IPS-20b (cell line): ENCODE measurements at regions not wholly inside any gene's neighbourhood (a gene's known extent, or its start where the extent isn't known, plus 50 kb on each side); places are given as distances from the start of the nearest gene placed in this dataset.

Experiments used
- H3K27ac ChIP-seq: one replicate; pipeline ENCODE4 v1.5.1; 2013; ENCODE audit warnings: low read length
- H3K27me3 ChIP-seq: 2 replicates; pipeline ENCODE4 v1.6.1; 2013; ENCODE audit warnings: mild to moderate bottlenecking, low read length, inconsistent platforms; ENCODE audit not compliant: insufficient read depth
- H3K36me3 ChIP-seq: 2 replicates; pipeline ENCODE4 v1.6.1; 2013; ENCODE audit warnings: low read depth, mild to moderate bottlenecking, inconsistent platforms, low read length, moderate library complexity; ENCODE audit not compliant: insufficient read depth
- H3K4me1 ChIP-seq: 2 replicates; pipeline ENCODE4 v1.6.1; 2013; ENCODE audit warnings: mild to moderate bottlenecking, control low read depth, inconsistent platforms, low read length, moderate library complexity; ENCODE audit not compliant: insufficient read depth
- H3K4me3 ChIP-seq: 2 replicates; pipeline ENCODE4 v1.5.1; 2013; ENCODE audit warnings: mild to moderate bottlenecking, low read length, inconsistent platforms
- H3K9ac ChIP-seq: 2 replicates; pipeline ENCODE4 v1.6.1; 2013; ENCODE audit warnings: low read depth, mild to moderate bottlenecking, inconsistent platforms, low read length, moderate library complexity
- H3K9me3 ChIP-seq: 2 replicates; pipeline ENCODE4 v1.6.1; 2013; ENCODE audit warnings: mild to moderate bottlenecking, low read depth, low read length, inconsistent platforms; ENCODE audit not compliant: insufficient read depth

DNA sequence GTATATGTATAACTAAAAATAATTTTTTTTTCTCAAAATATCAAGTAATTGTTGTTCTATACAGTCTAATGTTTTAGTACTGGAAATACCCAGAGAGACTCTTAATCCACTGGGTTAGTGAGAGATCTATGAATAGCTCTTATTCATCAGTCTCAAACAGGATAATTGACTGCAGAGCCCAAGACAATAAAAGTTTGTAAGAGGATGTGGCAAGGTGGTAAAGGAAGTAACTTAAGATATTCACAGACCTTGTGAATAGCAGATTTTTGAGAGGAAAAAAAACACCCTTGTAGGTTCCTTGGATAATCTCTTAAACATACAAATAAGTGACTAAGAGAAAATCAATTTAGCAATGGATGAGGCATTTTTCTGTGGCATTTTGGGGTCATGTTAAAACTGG, 210.9 kb upstream of the FAM241A start:
- no peaks in the 10 kb centered on the region for H3K27me3 ChIP-seq
- H3K36me3 ChIP-seq, result no peaks in the 10 kb centered on the region
- no peaks in the 10 kb centered on the region for H3K9me3 ChIP-seq
- no peak overlapping the region for H3K27ac ChIP-seq
- no peak overlapping the region for H3K4me3 ChIP-seq
- H3K4me1 ChIP-seq, result no peaks in the 10 kb centered on the region
- H3K9ac ChIP-seq, result no peak overlapping the region

GRCh38 chr4:111937368-111937767, 207.9 kb upstream of the FAM241A start:
- no peak overlapping the region for H3K27ac ChIP-seq
- no peak overlapping the region for H3K4me3 ChIP-seq
- H3K9me3 ChIP-seq, result no peaks in the 10 kb centered on the region
- no peaks in the 10 kb centered on the region for H3K27me3 ChIP-seq
- H3K36me3 ChIP-seq, result no peaks in the 10 kb centered on the region
- H3K9ac ChIP-seq, result no peak overlapping the region
- no peaks in the 10 kb centered on the region for H3K4me1 ChIP-seq

DNA sequence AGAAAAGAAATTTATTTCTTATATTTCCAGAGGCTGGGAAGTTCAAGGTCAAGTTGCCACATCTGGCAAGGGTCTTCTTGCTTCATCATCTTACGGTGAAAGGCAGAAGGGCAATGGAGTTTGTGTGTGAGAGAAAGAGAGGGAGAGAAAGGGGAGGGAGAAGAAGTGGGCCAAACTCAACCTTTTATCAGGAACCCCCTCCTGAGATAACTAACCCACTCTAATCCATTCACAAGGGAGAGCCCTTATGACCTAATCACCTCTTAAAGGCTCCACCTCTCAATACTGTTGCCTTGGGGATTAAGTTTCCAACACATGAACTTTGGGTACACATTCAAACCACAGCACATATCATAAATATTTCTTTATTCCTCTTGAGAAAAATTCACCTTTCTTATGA, 203.3 kb upstream of the FAM241A start:
- Histone ChIP-seq H3K9me3 (no peaks in the 10 kb centered on the region), H3K36me3 (no peaks in the 10 kb centered on the region), H3K27ac (no peak overlapping the region), H3K4me1 (no peaks in the 10 kb centered on the region), H3K9ac (no peak overlapping the region), H3K4me3 (no peak overlapping the region), H3K27me3 (no peaks in the 10 kb centered on the region)

GRCh38 chr4:111943796-111944203, 201.5 kb upstream of the FAM241A start:
- Histone ChIP-seq H3K4me3 (no peak overlapping the region), H3K36me3 (no peaks in the 10 kb centered on the region), H3K4me1 (no peaks in the 10 kb centered on the region), H3K9ac (no peak overlapping the region), H3K9me3 (no peaks in the 10 kb centered on the region), H3K27ac (no peak overlapping the region), H3K27me3 (no peaks in the 10 kb centered on the region)

DNA sequence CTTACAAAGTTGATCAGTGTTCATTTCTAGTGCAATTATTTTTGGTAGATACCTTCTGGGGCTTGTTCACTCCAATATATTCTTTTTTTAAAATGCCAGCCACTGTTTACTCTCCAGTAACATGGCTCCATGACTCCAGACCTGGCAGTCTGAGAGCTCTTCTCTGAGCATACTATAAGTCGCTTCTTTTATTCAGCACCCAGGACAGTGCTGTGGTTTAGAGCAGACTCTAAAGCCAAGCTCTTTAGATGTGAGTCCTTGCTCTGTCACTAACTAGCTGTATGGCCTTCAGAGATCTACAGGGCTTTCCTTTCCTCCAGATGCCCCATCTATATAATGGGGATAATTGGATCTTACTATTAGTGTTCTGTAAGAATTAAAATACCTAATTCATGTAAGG, 200.2 kb upstream of the FAM241A start:
- Histone ChIP-seq H3K9ac (no peak overlapping the region), H3K36me3 (no peaks in the 10 kb centered on the region), H3K4me3 (no peak overlapping the region), H3K27ac (no peak overlapping the region), H3K27me3 (no peaks in the 10 kb centered on the region), H3K4me1 (no peaks in the 10 kb centered on the region), H3K9me3 (no peaks in the 10 kb centered on the region)

DNA sequence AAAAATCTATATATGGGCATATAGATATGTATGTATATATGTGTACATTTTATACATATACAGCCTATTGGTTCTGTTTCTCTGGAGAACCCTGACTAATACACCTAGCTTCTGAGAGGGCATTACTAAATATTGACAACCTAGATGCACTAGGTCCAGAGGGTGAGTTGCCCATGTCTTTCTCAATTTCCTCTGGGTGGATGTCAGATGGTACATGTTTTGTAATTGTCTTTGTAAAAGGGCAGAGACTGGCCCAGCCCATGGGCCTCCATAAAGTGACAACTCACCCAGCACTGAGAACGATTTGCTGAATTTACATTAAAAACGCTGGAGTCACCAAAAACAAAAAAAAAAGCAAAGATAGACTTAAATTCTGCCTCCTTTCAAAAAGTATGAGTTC, 198.5 kb upstream of the FAM241A start:
- H3K4me1 ChIP-seq, result no peaks in the 10 kb centered on the region
- H3K27ac ChIP-seq, result no peak overlapping the region

GRCh38 chr4:111952688-111953087, 192.6 kb upstream of the FAM241A start:
- H3K36me3 ChIP-seq, result no peaks in the 10 kb centered on the region

More for the DNA sequence above, 198.5 kb upstream of the FAM241A start:
- no peak overlapping the region for H3K9ac ChIP-seq
- no peak overlapping the region for H3K4me3 ChIP-seq
- no peaks in the 10 kb centered on the region for H3K9me3 ChIP-seq
- H3K36me3 ChIP-seq, result no peaks in the 10 kb centered on the region
- no peaks in the 10 kb centered on the region for H3K27me3 ChIP-seq

DNA sequence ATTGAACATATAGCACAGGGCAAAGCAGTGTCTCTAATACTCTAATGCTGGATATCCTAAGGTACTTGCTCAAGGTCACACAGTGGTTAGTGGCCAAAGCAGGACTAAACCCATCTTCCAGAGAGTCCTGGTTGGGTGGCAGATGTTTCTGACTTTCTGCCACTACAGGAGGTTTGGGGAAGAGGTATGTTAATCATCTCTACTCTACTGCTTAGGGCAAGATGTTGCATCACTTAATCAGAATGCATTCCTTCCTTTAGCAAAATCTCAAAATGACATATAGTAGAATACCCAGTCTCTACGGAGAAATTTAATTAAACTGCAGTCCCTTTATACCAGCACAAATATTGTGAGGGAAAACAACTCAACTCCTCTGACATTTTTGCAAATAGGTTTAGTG, 190.7 kb upstream of the FAM241A start:
- H3K9ac ChIP-seq, result no peak overlapping the region
- no peaks in the 10 kb centered on the region for H3K27me3 ChIP-seq
- H3K36me3 ChIP-seq, result no peaks in the 10 kb centered on the region
- H3K27ac ChIP-seq, result no peak overlapping the region
- no peaks in the 10 kb centered on the region for H3K4me1 ChIP-seq
- no peaks in the 10 kb centered on the region for H3K9me3 ChIP-seq
- no peak overlapping the region for H3K4me3 ChIP-seq

More at GRCh38 chr4:111952688-111953087, 192.6 kb upstream of the FAM241A start:
- Histone ChIP-seq H3K27me3 (no peaks in the 10 kb centered on the region), H3K4me1 (no peaks in the 10 kb centered on the region), H3K9me3 (no peaks in the 10 kb centered on the region), H3K27ac (no peak overlapping the region), H3K9ac (no peak overlapping the region), H3K4me3 (no peak overlapping the region)

- H3K4me1 ChIP-seq, result no peaks in the 10 kb centered on the region
- H3K4me3 ChIP-seq, result no peak overlapping the region
- H3K9ac ChIP-seq, result no peak overlapping the region
- no peak overlapping the region for H3K27ac ChIP-seq
- H3K9me3 ChIP-seq, result no peaks in the 10 kb centered on the region
- no peaks in the 10 kb centered on the region for H3K27me3 ChIP-seq
- H3K36me3 ChIP-seq, result no peaks in the 10 kb centered on the region
Observed at GRCh38 chr4:111955001-111955400, 190.3 kb upstream of the FAM241A start.

- H3K9ac ChIP-seq, result no peak overlapping the region
- H3K9me3 ChIP-seq, result no peaks in the 10 kb centered on the region
- no peaks in the 10 kb centered on the region for H3K4me1 ChIP-seq
- no peaks in the 10 kb centered on the region for H3K27me3 ChIP-seq
- H3K36me3 ChIP-seq, result no peaks in the 10 kb centered on the region
- H3K4me3 ChIP-seq, result no peak overlapping the region
- H3K27ac ChIP-seq, result no peak overlapping the region
Observed at GRCh38 chr4:111957116-111957515, 188.1 kb upstream of the FAM241A start.

DNA sequence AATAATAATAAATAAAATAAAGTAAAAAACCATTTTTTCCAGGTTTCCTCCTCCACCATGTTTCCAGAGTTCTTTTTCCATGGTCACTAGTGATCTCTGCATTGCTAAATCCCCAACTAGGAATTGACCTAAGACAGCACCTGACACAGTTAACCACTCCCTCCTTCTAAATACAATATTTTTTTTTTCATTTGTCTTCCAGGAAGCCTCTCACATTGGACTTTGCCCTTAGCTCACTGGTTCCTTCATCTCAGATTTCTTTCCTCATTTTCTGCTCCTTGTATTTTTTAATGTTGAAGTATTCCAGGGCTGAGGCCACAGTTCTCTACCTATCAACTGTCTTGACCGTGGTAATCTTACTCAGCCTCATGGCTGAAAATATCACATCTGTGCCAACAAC, 187.3 kb upstream of the FAM241A start:
- no peaks in the 10 kb centered on the region for H3K9me3 ChIP-seq
- H3K4me3 ChIP-seq, result no peak overlapping the region
- H3K27ac ChIP-seq, result no peak overlapping the region
- H3K27me3 ChIP-seq, result no peaks in the 10 kb centered on the region
- no peaks in the 10 kb centered on the region for H3K4me1 ChIP-seq
- no peaks in the 10 kb centered on the region for H3K36me3 ChIP-seq
- H3K9ac ChIP-seq, result no peak overlapping the region

DNA sequence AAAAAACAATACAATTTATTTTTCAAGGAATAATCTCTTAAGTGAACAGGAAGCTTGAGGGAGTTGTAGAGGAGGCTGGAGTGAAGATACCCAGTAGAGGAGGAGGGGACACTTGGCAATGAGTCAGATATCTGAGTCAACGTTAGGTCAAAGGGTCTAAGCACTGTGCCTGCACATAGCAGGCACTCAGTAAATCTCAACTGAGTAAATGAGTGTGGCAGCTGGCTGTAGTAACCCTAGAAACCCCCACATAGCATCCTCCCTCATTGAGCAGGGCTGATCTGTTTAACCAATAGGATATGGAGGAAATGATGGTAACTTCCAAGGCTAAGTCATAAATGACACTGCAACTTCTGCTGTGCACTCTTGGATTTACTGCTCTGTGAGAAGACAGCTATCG, 186.0 kb upstream of the FAM241A start:
- no peak overlapping the region for H3K27ac ChIP-seq
- no peak overlapping the region for H3K4me3 ChIP-seq
- H3K9me3 ChIP-seq, result no peaks in the 10 kb centered on the region
- H3K27me3 ChIP-seq, result no peaks in the 10 kb centered on the region
- H3K4me1 ChIP-seq, result no peaks in the 10 kb centered on the region
- no peak overlapping the region for H3K9ac ChIP-seq
- H3K36me3 ChIP-seq, result no peaks in the 10 kb centered on the region

GRCh38 chr4:111960241-111960667, 185.0 kb upstream of the FAM241A start:
- Histone ChIP-seq H3K27me3 (no peaks in the 10 kb centered on the region), H3K27ac (no peak overlapping the region), H3K36me3 (no peaks in the 10 kb centered on the region), H3K9ac (no peak overlapping the region), H3K4me1 (no peaks in the 10 kb centered on the region), H3K4me3 (no peak overlapping the region), H3K9me3 (no peaks in the 10 kb centered on the region)
